A673 (cell line): ENCODE measurements at regions not wholly inside any gene's neighbourhood (a gene's known extent, or its start where the extent isn't known, plus 50 kb on each side); places are given as distances from the start of the nearest gene placed in this dataset.

Experiments
- BruUV-seq: library from RNA; stranded (reverse); fragments of 400-500 nt; replicated peaks from 2 replicates; lab custom pipeline; 2021; lab: Mats Ljungman, UMichigan
- CTCF ChIA-PET: fragments of 300-600 bp; sonication (Branson Sonifier 250); formaldehyde crosslinking; loops from one replicate; lab custom pipeline; 2022; ENCODE audit warnings: antibody characterized with exemption; lab: Charles Lee
- POLR2A ChIA-PET: fragments of 300-600 bp; sonication (Branson Sonifier 250); formaldehyde crosslinking; loops from one replicate; lab custom pipeline; 2022; ENCODE audit warnings: antibody characterized with exemption; ENCODE audit not compliant: low non-redundant PET; lab: Charles Lee
- DNase-seq: peaks from one replicate; pipeline ENCODE4 v3.0.0-alpha.2; 2015; ENCODE audit warnings: low spot score
- H3K27ac ChIP-seq: fragments of 200-600 bp; sonication (generic); 2 replicates; pipeline ENCODE4 v1.5.1; 2016; ENCODE audit warnings: mixed run types, low read depth, mild to moderate bottlenecking, mixed read lengths, antibody characterized with exemption, low read length; ENCODE audit not compliant: poor library complexity, severe bottlenecking
- H3K27me3 ChIP-seq: fragments of 200-600 bp; sonication (generic); replicated peaks from 2 replicates; pipeline ENCODE4 v1.6.1; 2017; ENCODE audit warnings: mixed run types, low read depth, mild to moderate bottlenecking, mixed read lengths, antibody characterized with exemption, low read length; ENCODE audit not compliant: insufficient read depth, poor library complexity
- H3K36me3 ChIP-seq: fragments of 200-600 bp; sonication (generic); 2 replicates; pipeline ENCODE4 v1.6.1; 2016; ENCODE audit warnings: mixed run types, mild to moderate bottlenecking, mixed read lengths, antibody characterized with exemption, low read length; ENCODE audit not compliant: insufficient read depth, poor library complexity, severe bottlenecking
- H3K4me1 ChIP-seq: fragments of 200-600 bp; sonication (generic); 2 replicates; pipeline ENCODE4 v1.6.1; 2017; ENCODE audit warnings: mixed run types, mild to moderate bottlenecking, mixed read lengths, antibody characterized with exemption, low read length; ENCODE audit not compliant: insufficient read depth, poor library complexity, severe bottlenecking
- H3K4me3 ChIP-seq: fragments of 200-600 bp; sonication (generic); 2 replicates; pipeline ENCODE4 v1.5.1; 2016; ENCODE audit warnings: low read depth, mixed run types, mild to moderate bottlenecking, mixed read lengths, low read length; ENCODE audit not compliant: poor library complexity, severe bottlenecking
- H3K9me3 ChIP-seq: fragments of 200-600 bp; sonication (generic); 2 replicates; pipeline ENCODE4 v1.6.1; 2016; ENCODE audit warnings: mixed run types, low read depth, mild to moderate bottlenecking, mixed read lengths, antibody characterized with exemption, low read length; ENCODE audit not compliant: poor library complexity, severe bottlenecking
- EZH2 ChIP-seq: fragments of 200-600 bp; sonication (generic); IDR thresholded peaks from 2 replicates; pipeline ENCODE4 v1.6.1; 2017; ENCODE audit warnings: borderline replicate concordance, low read depth, mild to moderate bottlenecking, mixed read lengths, antibody characterized with exemption, low read length; ENCODE audit not compliant: poor library complexity, severe bottlenecking
- intact Hi-C: fragments of 100-400 bp; cut with micrococcal nuclease; formaldehyde crosslinking; loops from one replicate; pipeline ENCODE4 v1.10.0; 2022; ENCODE audit not compliant: unreplicated experiment
- TF ChIP-seq, protein P1 (sequence below): fragments of 300-800, 200-600 bp; sonication (generic); conservative IDR thresholded peaks from 2 replicates; pipeline ENCODE4 v1.5.1; 2017; ENCODE audit warnings: low read depth, mild to moderate bottlenecking, antibody characterized with exemption, low read length, moderate library complexity, mixed read lengths

DNA sequence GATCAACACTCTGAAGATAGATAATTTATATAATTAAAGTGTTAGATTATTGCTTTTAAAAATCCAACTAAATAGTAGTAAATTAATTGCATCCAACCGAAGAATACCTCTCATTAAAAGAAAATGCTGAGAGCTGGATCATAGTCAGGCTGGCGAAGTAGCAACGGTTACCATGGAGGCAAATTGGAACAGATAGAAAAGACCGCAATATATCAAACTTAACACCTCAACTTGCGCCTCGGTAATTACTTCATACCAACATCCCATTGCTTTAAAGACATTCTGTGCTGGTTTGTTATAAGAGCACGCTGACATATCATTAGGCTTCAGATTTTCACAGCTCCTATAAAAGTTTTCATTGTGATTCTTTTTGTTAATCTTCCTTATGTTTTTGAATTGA, 183.8 kb upstream of the ZC3H15 start:
- POLR2A ChIA-PET = no interaction called here
- H3K36me3 ChIP-seq = no peaks in the 10 kb centered on the region
- no TSS peak for BruUV-seq
- intact Hi-C loops = no loop called here
- TF ChIP-seq, protein P1, sequence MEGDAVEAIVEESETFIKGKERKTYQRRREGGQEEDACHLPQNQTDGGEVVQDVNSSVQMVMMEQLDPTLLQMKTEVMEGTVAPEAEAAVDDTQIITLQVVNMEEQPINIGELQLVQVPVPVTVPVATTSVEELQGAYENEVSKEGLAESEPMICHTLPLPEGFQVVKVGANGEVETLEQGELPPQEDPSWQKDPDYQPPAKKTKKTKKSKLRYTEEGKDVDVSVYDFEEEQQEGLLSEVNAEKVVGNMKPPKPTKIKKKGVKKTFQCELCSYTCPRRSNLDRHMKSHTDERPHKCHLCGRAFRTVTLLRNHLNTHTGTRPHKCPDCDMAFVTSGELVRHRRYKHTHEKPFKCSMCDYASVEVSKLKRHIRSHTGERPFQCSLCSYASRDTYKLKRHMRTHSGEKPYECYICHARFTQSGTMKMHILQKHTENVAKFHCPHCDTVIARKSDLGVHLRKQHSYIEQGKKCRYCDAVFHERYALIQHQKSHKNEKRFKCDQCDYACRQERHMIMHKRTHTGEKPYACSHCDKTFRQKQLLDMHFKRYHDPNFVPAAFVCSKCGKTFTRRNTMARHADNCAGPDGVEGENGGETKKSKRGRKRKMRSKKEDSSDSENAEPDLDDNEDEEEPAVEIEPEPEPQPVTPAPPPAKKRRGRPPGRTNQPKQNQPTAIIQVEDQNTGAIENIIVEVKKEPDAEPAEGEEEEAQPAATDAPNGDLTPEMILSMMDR = no peak
- TF ChIP-seq EZH2 = no peak
- H3K9me3 ChIP-seq = no peaks in the 10 kb centered on the region
- no peak overlapping the region for H3K27ac ChIP-seq
- CTCF ChIA-PET = no interaction called here
- no peak overlapping the region for H3K4me3 ChIP-seq
- no peak for DNase-seq
- H3K4me1 ChIP-seq = no peaks in the 10 kb centered on the region
- H3K27me3 ChIP-seq = no peaks in the 10 kb centered on the region

DNA sequence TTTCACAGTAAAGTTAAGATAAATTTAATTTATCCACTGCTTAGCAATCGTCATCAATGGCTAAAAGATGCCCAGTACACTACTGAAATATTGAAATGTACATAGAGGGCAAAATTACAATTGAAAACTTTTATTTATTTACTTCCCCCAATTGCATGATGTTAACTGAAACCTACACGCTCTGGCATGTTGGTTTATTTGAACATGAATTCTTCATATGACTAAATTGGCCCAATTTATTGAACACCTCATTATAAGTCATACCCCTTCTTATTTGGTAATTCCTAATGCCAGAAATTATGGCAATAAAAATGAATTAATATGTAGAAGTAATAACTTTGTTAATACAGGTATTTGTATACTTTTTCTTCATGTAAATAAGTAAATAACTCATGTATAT, 183.0 kb upstream of the ZC3H15 start:
- TF ChIP-seq, protein P1 = no peak
- no peak for TF ChIP-seq EZH2

DNA sequence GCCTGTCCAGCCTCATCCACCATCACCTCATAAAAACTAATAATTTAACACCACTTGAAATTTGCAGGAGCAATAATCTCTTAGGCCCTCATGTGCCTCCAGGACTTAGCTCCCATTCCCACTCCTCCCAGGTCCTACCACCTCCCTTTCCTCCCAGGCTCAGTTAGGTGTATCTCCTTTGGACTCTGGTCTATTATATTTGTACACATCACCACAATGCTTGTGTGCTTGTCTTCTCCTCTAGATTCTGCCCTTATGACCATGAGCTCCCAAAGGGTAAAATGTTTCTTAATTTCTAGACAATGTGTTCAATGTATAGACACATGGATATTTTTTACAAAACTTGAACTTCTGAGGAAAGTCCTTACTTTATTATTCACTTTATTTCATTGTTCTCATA, 182.0 kb upstream of the ZC3H15 start:
- no TSS peak for BruUV-seq
- intact Hi-C loops = no loop called here
- Histone ChIP-seq H3K27me3 (no peaks in the 10 kb centered on the region), H3K4me3 (no peak overlapping the region), H3K4me1 (no peaks in the 10 kb centered on the region), H3K36me3 (no peaks in the 10 kb centered on the region), H3K9me3 (no peaks in the 10 kb centered on the region), H3K27ac (no peak overlapping the region)
- ChIA-PET CTCF (no interaction called here), POLR2A (no interaction called here)
- no peak for DNase-seq
- TF ChIP-seq, protein P1 = no peak
- no peak for TF ChIP-seq EZH2

More for the DNA sequence above, 183.0 kb upstream of the ZC3H15 start:
- Histone ChIP-seq H3K27ac (no peak overlapping the region), H3K27me3 (no peaks in the 10 kb centered on the region), H3K4me3 (no peak overlapping the region), H3K9me3 (no peaks in the 10 kb centered on the region), H3K4me1 (no peaks in the 10 kb centered on the region), H3K36me3 (no peaks in the 10 kb centered on the region)
- DNase-seq = no peak
- BruUV-seq = no TSS peak
- ChIA-PET POLR2A (no interaction called here), CTCF (no interaction called here)
- intact Hi-C loops = no loop called here
